ENCODE measurements at regions not wholly inside any gene's neighbourhood (a gene's known extent, or its start where the extent isn't known, plus 50 kb on each side); places are given as distances from the start of the nearest gene placed in this dataset.

DNA sequence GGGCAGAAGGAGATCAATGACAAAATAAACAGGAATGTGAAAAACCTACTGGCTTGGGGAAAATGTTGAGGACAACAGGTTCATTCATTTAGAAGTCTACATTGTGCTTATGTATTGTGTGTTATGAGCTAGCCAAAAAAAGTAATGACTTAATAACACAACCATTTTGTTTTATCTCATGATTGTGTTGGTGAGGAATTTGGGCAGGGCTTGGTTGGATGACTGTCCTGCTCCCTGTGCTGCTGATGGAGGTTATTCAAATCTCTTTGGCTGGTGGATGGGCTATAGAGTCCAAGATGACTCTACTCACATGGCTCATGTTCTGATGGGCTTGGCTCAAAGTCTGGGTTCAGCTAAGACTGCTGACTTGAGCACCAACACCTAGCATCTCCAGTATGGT lies 116.3 kb downstream of the HS3ST1 start:
- TF ChIP-seq EZH2 (IDR thresholded peaks at IDR 0.05; ENCODE audit: low read depth), result no peak
- TF ChIP-seq, protein P1, sequence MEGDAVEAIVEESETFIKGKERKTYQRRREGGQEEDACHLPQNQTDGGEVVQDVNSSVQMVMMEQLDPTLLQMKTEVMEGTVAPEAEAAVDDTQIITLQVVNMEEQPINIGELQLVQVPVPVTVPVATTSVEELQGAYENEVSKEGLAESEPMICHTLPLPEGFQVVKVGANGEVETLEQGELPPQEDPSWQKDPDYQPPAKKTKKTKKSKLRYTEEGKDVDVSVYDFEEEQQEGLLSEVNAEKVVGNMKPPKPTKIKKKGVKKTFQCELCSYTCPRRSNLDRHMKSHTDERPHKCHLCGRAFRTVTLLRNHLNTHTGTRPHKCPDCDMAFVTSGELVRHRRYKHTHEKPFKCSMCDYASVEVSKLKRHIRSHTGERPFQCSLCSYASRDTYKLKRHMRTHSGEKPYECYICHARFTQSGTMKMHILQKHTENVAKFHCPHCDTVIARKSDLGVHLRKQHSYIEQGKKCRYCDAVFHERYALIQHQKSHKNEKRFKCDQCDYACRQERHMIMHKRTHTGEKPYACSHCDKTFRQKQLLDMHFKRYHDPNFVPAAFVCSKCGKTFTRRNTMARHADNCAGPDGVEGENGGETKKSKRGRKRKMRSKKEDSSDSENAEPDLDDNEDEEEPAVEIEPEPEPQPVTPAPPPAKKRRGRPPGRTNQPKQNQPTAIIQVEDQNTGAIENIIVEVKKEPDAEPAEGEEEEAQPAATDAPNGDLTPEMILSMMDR (conservative IDR thresholded peaks at IDR 0.05), result no peak
